Loucy (cell line): ENCODE measurements at regions not wholly inside any gene's neighbourhood (a gene's known extent, or its start where the extent isn't known, plus 50 kb on each side); places are given as distances from the start of the nearest gene placed in this dataset.

ENCODE experiments used
- H2AFZ ChIP-seq: fragments of 200-600 bp; sonication (generic); 2 replicates; pipeline ENCODE4 v1.6.0; 2016; ENCODE audit warnings: antibody characterized with exemption, mild to moderate bottlenecking, low read length, moderate library complexity
- H3F3A ChIP-seq: fragments of 200-600 bp; 2 replicates; pipeline ENCODE4 v1.6.0; 2016; ENCODE audit warnings: antibody characterized with exemption, low read depth, mild to moderate bottlenecking
- H3K27me3 ChIP-seq: fragments of 200-600 bp; sonication (generic); 2 replicates; pipeline ENCODE4 v1.6.1; 2014; ENCODE audit warnings: low read length, mild to moderate bottlenecking; ENCODE audit not compliant: insufficient read depth, poor library complexity, severe bottlenecking
- H3K36me3 ChIP-seq: fragments of 200-600 bp; sonication (generic); 2 replicates; pipeline ENCODE4 v1.6.1; 2016; ENCODE audit warnings: low read length; ENCODE audit not compliant: insufficient read depth
- H3K4me1 ChIP-seq: fragments of 200-600 bp; sonication (generic); 2 replicates; pipeline ENCODE4 v1.5.1; 2014; ENCODE audit warnings: low read length, mild to moderate bottlenecking; ENCODE audit not compliant: insufficient read depth, poor library complexity, severe bottlenecking
- H3K4me2 ChIP-seq: fragments of 200-600 bp; sonication (generic); 2 replicates; pipeline ENCODE4 v1.6.0; 2014; ENCODE audit warnings: antibody characterized with exemption, low read length, low read depth, mild to moderate bottlenecking; ENCODE audit not compliant: poor library complexity, severe bottlenecking
- H3K4me3 ChIP-seq: fragments of 200-600 bp; sonication (generic); 2 replicates; pipeline ENCODE4 v1.5.1; 2014; ENCODE audit warnings: low read length, mild to moderate bottlenecking, mixed read lengths; ENCODE audit not compliant: poor library complexity, severe bottlenecking
- H3K79me2 ChIP-seq: fragments of 200-600 bp; sonication (generic); 2 replicates; pipeline ENCODE4 v1.6.1; 2014; ENCODE audit warnings: low read length; ENCODE audit not compliant: insufficient read depth
- H3K9ac ChIP-seq: fragments of 200-600 bp; sonication (generic); 2 replicates; pipeline ENCODE4 v1.6.0; 2014; ENCODE audit warnings: mild to moderate bottlenecking, low read depth, low read length, moderate library complexity; ENCODE audit not compliant: poor library complexity, severe bottlenecking
- H3K9me2 ChIP-seq: fragments of 200-600 bp; sonication (generic); replicated peaks from 2 replicates; pipeline ENCODE4 v1.6.1; 2016; ENCODE audit warnings: low read depth, low read length, mixed read lengths
- H3K9me3 ChIP-seq: fragments of 200-600 bp; sonication (generic); 2 replicates; pipeline ENCODE4 v1.6.1; 2014; ENCODE audit warnings: mild to moderate bottlenecking, antibody characterized with exemption, low read length, low read depth; ENCODE audit not compliant: insufficient read depth
- H4K20me1 ChIP-seq: fragments of 200-600 bp; sonication (generic); 2 replicates; pipeline ENCODE4 v1.6.0; 2014; ENCODE audit warnings: antibody characterized with exemption, low read length, mild to moderate bottlenecking; ENCODE audit not compliant: insufficient read depth, poor library complexity, severe bottlenecking
- CTCF ChIP-seq: fragments of 200-600 bp; sonication (generic); conservative IDR thresholded peaks from 2 replicates; pipeline ENCODE4 v1.5.1; 2014; ENCODE audit warnings: mild to moderate bottlenecking, antibody characterized with exemption, low read length
- EZH2phosphoT487 ChIP-seq: fragments of 200-600 bp; IDR thresholded peaks from 2 replicates; pipeline ENCODE4 v1.6.1; 2018; ENCODE audit warnings: antibody characterized with exemption, mild to moderate bottlenecking, moderate library complexity, borderline replicate concordance

- TF ChIP-seq EZH2phosphoT487 (no peak), CTCF (no peak)
- H3K36me3 ChIP-seq, result no peaks in the 10 kb centered on the region
- H3K4me3 ChIP-seq, result no peak overlapping the region
- H3K27me3 ChIP-seq, result no peaks in the 10 kb centered on the region
- H2AFZ ChIP-seq, result no peak overlapping the region
- no peaks in the 10 kb centered on the region for H3F3A ChIP-seq
- no peaks in the 10 kb centered on the region for H3K79me2 ChIP-seq
- no peaks in the 10 kb centered on the region for H3K9me2 ChIP-seq
- no peak overlapping the region for H3K9ac ChIP-seq
- no peaks in the 10 kb centered on the region; the same call in 1 of the 2 replicates for H3K9me3 ChIP-seq
- no peak overlapping the region for H3K4me2 ChIP-seq
- H4K20me1 ChIP-seq, result no peaks in the 10 kb centered on the region
- no peaks in the 10 kb centered on the region for H3K4me1 ChIP-seq
These were observed 1531.1 kb upstream of the MIR17HG start for GRCh38 chr13:89816404-89816803.

- Histone ChIP-seq H3K9me3 (no peaks in the 10 kb centered on the region; the same call in 1 of the 2 replicates), H3K4me3 (no peak overlapping the region), H3F3A (no peaks in the 10 kb centered on the region), H3K9ac (no peak overlapping the region), H3K4me1 (no peaks in the 10 kb centered on the region), H3K9me2 (no peaks in the 10 kb centered on the region), H2AFZ (no peak overlapping the region), H3K79me2 (no peaks in the 10 kb centered on the region), H4K20me1 (no peaks in the 10 kb centered on the region), H3K27me3 (no peaks in the 10 kb centered on the region), H3K36me3 (no peaks in the 10 kb centered on the region), H3K4me2 (no peak overlapping the region)
- no peak for TF ChIP-seq CTCF
- TF ChIP-seq EZH2phosphoT487, result no peak
These were observed 1525.0 kb upstream of the MIR17HG start for GRCh38 chr13:89822467-89822866.

GRCh38 chr13:89827552-89827951 lies 1519.9 kb upstream of the MIR17HG start:
- no peaks in the 10 kb centered on the region for H3K9me3 ChIP-seq
- no peak overlapping the region for H3K4me2 ChIP-seq
- H3K4me1 ChIP-seq, result no peaks in the 10 kb centered on the region
- no peaks in the 10 kb centered on the region for H4K20me1 ChIP-seq
- H3K79me2 ChIP-seq, result no peaks in the 10 kb centered on the region
- TF ChIP-seq CTCF (no peak), EZH2phosphoT487 (no peak)
- H3K36me3 ChIP-seq, result no peaks in the 10 kb centered on the region
- H3K27me3 ChIP-seq, result no peaks in the 10 kb centered on the region
- H2AFZ ChIP-seq, result no peak overlapping the region
- H3K9ac ChIP-seq, result no peak overlapping the region
- no peaks in the 10 kb centered on the region for H3K9me2 ChIP-seq
- no peak overlapping the region for H3K4me3 ChIP-seq
- H3F3A ChIP-seq, result no peaks in the 10 kb centered on the region
